Heart left ventricle (tissue), 13 donors: ENCODE measurements at regions not wholly inside any gene's neighbourhood (a gene's known extent, or its start where the extent isn't known, plus 50 kb on each side); places are given as distances from the start of the nearest gene placed in this dataset.

Experiments used
- CTCF ChIP-seq, 12 donors: fragments of 200-600 bp; sonication (generic) in 4 of 12; IDR thresholded peaks; one replicate each; pipeline versions ENCODE4 v1.5.0 to v1.8.0; 2018 to 2022; ENCODE audit warnings: antibody characterized with exemption in 12 of 12, mild to moderate bottlenecking in 5 of 12
- POLR2A ChIP-seq, 2 donors: fragments of 450-650 bp; IDR thresholded peaks; one replicate each; pipeline ENCODE4 v1.6.1; 2017; ENCODE audit warnings: antibody characterized with exemption in 2 of 2, mild to moderate bottlenecking in 2 of 2, moderate library complexity in 2 of 2
- donor health status: ischemic (EF 13 %, LVEDD 7.1; RV severe dilation, severe dysfunction).
- donor health status: DM: no; HTN: yes; CAD: no.
- donor health status: DM: no; HTN: no; CAD: no.
- donor health status: ischemic (EF 25% LVEDD 6.9; RV normal size, moderate dysfunction).
- donor health status: ischemic (EF 25% LVEDD 5.7; RV mildly dilated, moderate dysfunction).
- donor health status: ischemic (EF 35%, LVEDD 5.7; RV mildly dilated, moderate dysfunction).
- donor health status: nonischemic (EF 11% LVEDD 7.7; RV severe dilation, severe dysfunction).
- donor health status: DM: yes; HTN: yes; CAD: no.
- donor health status: PGD.
- donor health status: ischemic (EF 29% LVEDD 5.4; RV normal size, mild dysfunction).
- donor health status: nonischemic (EF 23%, LVEDD 6.1; RV moderate dilation, normal function).

- TF ChIP-seq CTCF (IDR thresholded peaks at IDR 0.05) = no peak
- TF ChIP-seq POLR2A (IDR thresholded peaks at IDR 0.05) = no peak
These were observed 51.2 kb upstream of the GPR31 start for GRCh38 chr6:167208819-167209576.
